WTC11 (cell line): ENCODE measurements at regions not wholly inside any gene's neighbourhood (a gene's known extent, or its start where the extent isn't known, plus 50 kb on each side); places are given as distances from the start of the nearest gene placed in this dataset.

Source experiments
- CREB1 ChIP-seq: sonication (generic); formaldehyde crosslinking; IDR thresholded peaks from 2 replicates; pipeline ENCODE4 v1.8.0; 2023; ENCODE audit warnings: mild to moderate bottlenecking, missing genetic modification reagents
- EMX1 ChIP-seq: fragments of 250-450 bp; sonication (Bioruptor Pico); IDR thresholded peaks from 2 replicates; pipeline ENCODE4 v1.8.0; 2021; ENCODE audit warnings: mild to moderate bottlenecking
- KAT7 ChIP-seq: sonication (generic); formaldehyde crosslinking; IDR thresholded peaks from 2 replicates; pipeline ENCODE4 v1.8.1; 2023; ENCODE audit warnings: missing genetic modification reagents, mild to moderate bottlenecking, borderline replicate concordance
- TEAD4 ChIP-seq: sonication (generic); formaldehyde crosslinking; IDR thresholded peaks from 2 replicates; pipeline ENCODE4 v1.8.0; 2022; ENCODE audit warnings: mild to moderate bottlenecking, missing genetic modification reagents
- TF ChIP-seq, protein P1 (sequence below): sonication (generic); formaldehyde crosslinking; IDR thresholded peaks from 2 replicates; pipeline ENCODE4 v1.8.1; 2022; ENCODE audit warnings: mild to moderate bottlenecking, moderate library complexity, missing genetic modification reagents

DNA sequence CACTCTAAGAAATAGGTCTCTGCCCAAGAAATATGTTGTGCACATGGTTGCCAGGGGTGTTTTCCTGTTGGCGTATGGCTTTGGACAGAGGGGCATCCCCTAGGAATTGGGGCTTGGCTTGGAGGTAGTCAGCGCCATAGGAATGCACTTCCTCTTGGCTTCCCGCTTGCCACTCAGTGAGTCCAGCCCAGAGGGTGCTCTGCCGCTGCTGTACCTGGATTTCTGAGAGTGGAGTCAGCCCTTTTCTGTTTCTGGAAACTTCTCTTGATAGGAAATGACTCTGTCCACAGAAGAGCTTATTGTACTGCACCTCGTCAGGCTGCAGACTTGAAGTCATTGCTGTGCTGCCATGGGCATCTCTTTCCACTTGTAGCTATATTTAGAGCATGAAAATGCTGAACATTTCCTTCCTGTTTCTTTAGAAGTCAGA is 116.7 kb upstream of the MGAT5 start:
- TF ChIP-seq CREB1 (CRISPR knock-in tag) (no peak), TEAD4 (CRISPR knock-in tag) (no peak), EMX1 (CRISPR knock-in tag) (no peak), KAT7 (CRISPR knock-in tag) (no peak)
- TF ChIP-seq, protein P1, sequence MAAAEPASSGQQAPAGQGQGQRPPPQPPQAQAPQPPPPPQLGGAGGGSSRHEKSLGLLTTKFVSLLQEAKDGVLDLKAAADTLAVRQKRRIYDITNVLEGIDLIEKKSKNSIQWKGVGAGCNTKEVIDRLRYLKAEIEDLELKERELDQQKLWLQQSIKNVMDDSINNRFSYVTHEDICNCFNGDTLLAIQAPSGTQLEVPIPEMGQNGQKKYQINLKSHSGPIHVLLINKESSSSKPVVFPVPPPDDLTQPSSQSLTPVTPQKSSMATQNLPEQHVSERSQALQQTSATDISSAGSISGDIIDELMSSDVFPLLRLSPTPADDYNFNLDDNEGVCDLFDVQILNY (CRISPR knock-in tag) = no peak
